ENCODE measurements at regions not wholly inside any gene's neighbourhood (a gene's known extent, or its start where the extent isn't known, plus 50 kb on each side); places are given as distances from the start of the nearest gene placed in this dataset.

- Histone ChIP-seq H3K4me3 (ENCODE audit: low read depth in 1 of 3, low read length in 3 of 3) (no peak overlapping the region), H3K4me1 (ENCODE audit: control insufficient read depth in 4 of 4, insufficient read depth in 4 of 4, low read length in 3 of 4) (no peaks in the 10 kb centered on the region), H3K9ac (ENCODE audit: low read depth in 1 of 2, low read length in 2 of 2) (no peak overlapping the region), H3K27me3 (ENCODE audit: control insufficient read depth in 4 of 4, insufficient read depth in 4 of 4, low read length in 3 of 4) (no peaks in the 10 kb centered on the region), H3K36me3 (ENCODE audit: control insufficient read depth in 4 of 4, insufficient read depth in 3 of 4, low read depth in 1 of 4, low read length in 3 of 4) (no peaks in the 10 kb centered on the region), H3K9me3 (ENCODE audit: control insufficient read depth in 4 of 4, low read length in 3 of 4) (no peaks in the 10 kb centered on the region), H3K27ac (ENCODE audit: low read depth in 1 of 2, low read length in 2 of 2) (no peak overlapping the region)
- 84% methylated on average over 1 of the region's 1 CpG for WGBS
- DNase-seq (ENCODE audit: low spot score) = no peak
- TF ChIP-seq EGR1 (IDR thresholded peaks at IDR 0.05; ENCODE audit: low read depth in 2 of 2) (no peak), HNF4A (conservative IDR thresholded peaks at IDR 0.05) (no peak), SP1 (IDR thresholded peaks at IDR 0.05) (no peak), GABPA (IDR thresholded peaks at IDR 0.05 in 1 of 2, conservative IDR thresholded peaks at IDR 0.05 in 1 of 2) (no peak), REST (IDR thresholded peaks at IDR 0.05) (no peak), RAD21 (IDR thresholded peaks at IDR 0.05) (no peak), JUND (IDR thresholded peaks at IDR 0.05) (no peak), ATF3 (IDR thresholded peaks at IDR 0.05) (no peak), CTCF (IDR thresholded peaks at IDR 0.05; ENCODE audit: low read depth, low read length, missing input control) (no peak), TAF1 (conservative IDR thresholded peaks at IDR 0.05) (no peak), HNF4G (IDR thresholded peaks at IDR 0.05) (no peak), NR2F2 (IDR thresholded peaks at IDR 0.05) (no peak), FOXA2 (IDR thresholded peaks at IDR 0.05) (no peak), FOXA1 (IDR thresholded peaks at IDR 0.05) (no peak), YY1 (IDR thresholded peaks at IDR 0.05) (no peak), RXRA (IDR thresholded peaks at IDR 0.05) (no peak)
- TF ChIP-seq, protein P1, sequence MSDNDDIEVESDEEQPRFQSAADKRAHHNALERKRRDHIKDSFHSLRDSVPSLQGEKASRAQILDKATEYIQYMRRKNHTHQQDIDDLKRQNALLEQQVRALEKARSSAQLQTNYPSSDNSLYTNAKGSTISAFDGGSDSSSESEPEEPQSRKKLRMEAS (IDR thresholded peaks at IDR 0.05) = no peak
- TF ChIP-seq, protein P2, sequence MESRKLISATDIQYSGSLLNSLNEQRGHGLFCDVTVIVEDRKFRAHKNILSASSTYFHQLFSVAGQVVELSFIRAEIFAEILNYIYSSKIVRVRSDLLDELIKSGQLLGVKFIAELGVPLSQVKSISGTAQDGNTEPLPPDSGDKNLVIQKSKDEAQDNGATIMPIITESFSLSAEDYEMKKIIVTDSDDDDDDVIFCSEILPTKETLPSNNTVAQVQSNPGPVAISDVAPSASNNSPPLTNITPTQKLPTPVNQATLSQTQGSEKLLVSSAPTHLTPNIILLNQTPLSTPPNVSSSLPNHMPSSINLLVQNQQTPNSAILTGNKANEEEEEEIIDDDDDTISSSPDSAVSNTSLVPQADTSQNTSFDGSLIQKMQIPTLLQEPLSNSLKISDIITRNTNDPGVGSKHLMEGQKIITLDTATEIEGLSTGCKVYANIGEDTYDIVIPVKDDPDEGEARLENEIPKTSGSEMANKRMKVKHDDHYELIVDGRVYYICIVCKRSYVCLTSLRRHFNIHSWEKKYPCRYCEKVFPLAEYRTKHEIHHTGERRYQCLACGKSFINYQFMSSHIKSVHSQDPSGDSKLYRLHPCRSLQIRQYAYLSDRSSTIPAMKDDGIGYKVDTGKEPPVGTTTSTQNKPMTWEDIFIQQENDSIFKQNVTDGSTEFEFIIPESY (IDR thresholded peaks at IDR 0.05) = no peak
These were observed 408.3 kb downstream of the PPARGC1A start for GRCh38 chr4:23481566-23481965.
